Skeletal muscle satellite cell (primary cell): ENCODE measurements at regions not wholly inside any gene's neighbourhood (a gene's known extent, or its start where the extent isn't known, plus 50 kb on each side); places are given as distances from the start of the nearest gene placed in this dataset.
"Not testable (repeated sequence)": the region's sequence is repeated elsewhere in the genome, so short reads cannot be mapped to it uniquely, and the experiment has no call there.

Experiments used
- H3K27me3 ChIP-seq: 2 replicates; pipeline ENCODE4 v1.7.0; 2013; ENCODE audit warnings: low read length; ENCODE audit not compliant: control insufficient read depth, insufficient read depth
- H3K36me3 ChIP-seq: 2 replicates; pipeline ENCODE4 v1.7.0; 2013; ENCODE audit warnings: mild to moderate bottlenecking, control low read depth, low read length; ENCODE audit not compliant: insufficient read depth
- H3K4me1 ChIP-seq: 2 replicates; pipeline ENCODE4 v1.7.0; 2013; ENCODE audit warnings: low read length; ENCODE audit not compliant: control insufficient read depth, insufficient read depth
- H3K4me2 ChIP-seq: 2 replicates; pipeline ENCODE4 v1.7.0; 2013; ENCODE audit warnings: mild to moderate bottlenecking, low read length
- H3K4me3 ChIP-seq: 2 replicates; pipeline ENCODE4 v1.7.0; 2013; ENCODE audit warnings: low read length
- H3K9ac ChIP-seq: 2 replicates; pipeline ENCODE4 v1.7.0; 2013; ENCODE audit warnings: mild to moderate bottlenecking, low read depth, low read length, moderate library complexity
- H3K9me3 ChIP-seq: replicated peaks from 2 replicates; pipeline ENCODE4 v1.7.0; 2013; ENCODE audit warnings: mild to moderate bottlenecking, control low read depth, low read length

- peaks cover 24% of the 10 kb centered on the region for H3K4me1 ChIP-seq
- H3K9me3 ChIP-seq = no peaks in the 10 kb centered on the region
- no peak overlapping the region for H3K4me2 ChIP-seq
- H3K9ac ChIP-seq = no peak overlapping the region
- peaks cover 8% of the 10 kb centered on the region for H3K27me3 ChIP-seq
- H3K36me3 ChIP-seq = no peaks in the 10 kb centered on the region
- no peak overlapping the region for H3K4me3 ChIP-seq
These were observed 99.9 kb downstream of the ANKRD18B start for GRCh38 chr9:33623658-33624586.

GRCh38 chr9:33628318-33628717 is 104.3 kb downstream of the ANKRD18B start:
- not testable (repeated sequence) for H3K4me2 ChIP-seq, H3K4me3 ChIP-seq, H3K9ac ChIP-seq, H3K36me3 ChIP-seq, H3K9me3 ChIP-seq, H3K4me1 ChIP-seq
- H3K27me3 ChIP-seq = peaks cover 47% of the 10 kb centered on the region

- Histone ChIP-seq H3K9ac (no peak overlapping the region), H3K4me3 (no peak overlapping the region), H3K27me3 (peaks cover 53% of the 10 kb centered on the region), H3K9me3 (no peaks in the 10 kb centered on the region), H3K36me3 (no peaks in the 10 kb centered on the region), H3K4me1 (no peaks in the 10 kb centered on the region), H3K4me2 (no peak overlapping the region)
These were observed 104.9 kb downstream of the ANKRD18B start for GRCh38 chr9:33628865-33629410.

GRCh38 chr9:33633636-33634035 is 109.6 kb downstream of the ANKRD18B start:
- Histone ChIP-seq H3K4me2 (no peak overlapping the region), H3K4me1 (no peaks in the 10 kb centered on the region), H3K36me3 (no peaks in the 10 kb centered on the region), H3K9ac (no peak overlapping the region), H3K4me3 (no peak overlapping the region), H3K27me3 (peaks cover 91% of the 10 kb centered on the region), H3K9me3 (no peaks in the 10 kb centered on the region)

GRCh38 chr9:33637881-33638280 is 113.8 kb downstream of the ANKRD18B start:
- no peak overlapping the region for H3K4me3 ChIP-seq
- H3K4me1 ChIP-seq = no peaks in the 10 kb centered on the region
- H3K27me3 ChIP-seq = peaks cover 95% of the 10 kb centered on the region

GRCh38 chr9:33638391-33638915 is 114.4 kb downstream of the ANKRD18B start:
- no peaks in the 10 kb centered on the region for H3K4me1 ChIP-seq
- H3K9me3 ChIP-seq = no peaks in the 10 kb centered on the region
- H3K27me3 ChIP-seq = peaks cover 94% of the 10 kb centered on the region
- no peak overlapping the region for H3K9ac ChIP-seq
- H3K4me3 ChIP-seq = no peak overlapping the region
- no peak overlapping the region for H3K4me2 ChIP-seq
- no peaks in the 10 kb centered on the region for H3K36me3 ChIP-seq

More at GRCh38 chr9:33637881-33638280, 113.8 kb downstream of the ANKRD18B start:
- no peak overlapping the region for H3K4me2 ChIP-seq
- no peaks in the 10 kb centered on the region for H3K9me3 ChIP-seq
- H3K36me3 ChIP-seq = no peaks in the 10 kb centered on the region
- H3K9ac ChIP-seq = no peak overlapping the region

GRCh38 chr9:33645706-33646105 is 121.7 kb downstream of the ANKRD18B start:
- Histone ChIP-seq H3K27me3 (peaks cover 83% of the 10 kb centered on the region), H3K9me3 (no peaks in the 10 kb centered on the region), H3K4me3 (no peak overlapping the region), H3K4me2 (no peak overlapping the region), H3K9ac (no peak overlapping the region), H3K36me3 (no peaks in the 10 kb centered on the region), H3K4me1 (no peaks in the 10 kb centered on the region)

- Histone ChIP-seq H3K27me3 (peaks cover 83% of the 10 kb centered on the region), H3K36me3 (no peaks in the 10 kb centered on the region), H3K4me1 (no peaks in the 10 kb centered on the region), H3K9me3 (no peaks in the 10 kb centered on the region), H3K9ac (no peak overlapping the region), H3K4me2 (no peak overlapping the region), H3K4me3 (no peak overlapping the region)
These were observed 125.4 kb downstream of the ANKRD18B start for GRCh38 chr9:33649463-33649862.

- no peaks in the 10 kb centered on the region for H3K9me3 ChIP-seq
- no peak overlapping the region for H3K4me3 ChIP-seq
- no peaks in the 10 kb centered on the region for H3K4me1 ChIP-seq
- H3K9ac ChIP-seq = no peak overlapping the region
- no peaks in the 10 kb centered on the region for H3K36me3 ChIP-seq
- H3K4me2 ChIP-seq = no peak overlapping the region
- peaks cover 71% of the 10 kb centered on the region for H3K27me3 ChIP-seq
These were observed 127.1 kb downstream of the ANKRD18B start for GRCh38 chr9:33651125-33651524.

GRCh38 chr9:33659921-33660320 is 135.4 kb upstream of the PRSS3 start:
- Histone ChIP-seq H3K9me3 (no peaks in the 10 kb centered on the region), H3K36me3 (no peaks in the 10 kb centered on the region), H3K4me3 (no peak overlapping the region), H3K4me2 (no peak overlapping the region), H3K27me3 (peaks cover 48% of the 10 kb centered on the region), H3K9ac (no peak overlapping the region), H3K4me1 (no peaks in the 10 kb centered on the region)

GRCh38 chr9:33660772-33661171 is 134.6 kb upstream of the PRSS3 start:
- H3K27me3 ChIP-seq = peaks cover 53% of the 10 kb centered on the region

More at GRCh38 chr9:33660772-33661171, 134.6 kb upstream of the PRSS3 start:
- Histone ChIP-seq H3K4me2 (no peak overlapping the region), H3K9me3 (no peaks in the 10 kb centered on the region), H3K4me3 (no peak overlapping the region), H3K9ac (no peak overlapping the region), H3K36me3 (no peaks in the 10 kb centered on the region), H3K4me1 (no peaks in the 10 kb centered on the region)
